ENCODE measurements at regions not wholly inside any gene's neighbourhood (a gene's known extent, or its start where the extent isn't known, plus 50 kb on each side); places are given as distances from the start of the nearest gene placed in this dataset.
A peak's percentile ranks its signal among the peaks of the same experiment; 100 is the strongest.

GRCh38 chr3:99071096-99071495 is 169.6 kb upstream of the DCBLD2 start:
- DNase-seq (ENCODE audit: low read depth): no peak
- no peak for TF ChIP-seq CTCF (IDR thresholded peaks at IDR 0.05; ENCODE audit: insufficient read depth, low read length)
- no peak overlapping the region for H3K4me3 ChIP-seq (ENCODE audit: low read depth, low read length)

- DNase-seq (ENCODE audit: low read depth): no peak
- no peak overlapping the region for H3K4me3 ChIP-seq (ENCODE audit: low read depth, low read length)
- no peak for TF ChIP-seq CTCF (IDR thresholded peaks at IDR 0.05; ENCODE audit: insufficient read depth, low read length)
Observed at GRCh38 chr3:99069973-99070372, 168.5 kb upstream of the DCBLD2 start.

GRCh38 chr3:99066863-99067262 is 165.4 kb upstream of the DCBLD2 start:
- DNase-seq (ENCODE audit: low read depth): no peak
- H3K4me3 ChIP-seq (ENCODE audit: low read depth, low read length): no peak overlapping the region
- TF ChIP-seq CTCF (IDR thresholded peaks at IDR 0.05; ENCODE audit: insufficient read depth, low read length): no peak

- no peak for TF ChIP-seq CTCF (IDR thresholded peaks at IDR 0.05; ENCODE audit: insufficient read depth, low read length)
- H3K4me3 ChIP-seq (ENCODE audit: low read depth, low read length): no peak overlapping the region
- no peak for DNase-seq (ENCODE audit: low read depth)
Observed at GRCh38 chr3:99049164-99049563, 147.7 kb upstream of the DCBLD2 start.

- no peak for DNase-seq (ENCODE audit: low read depth)
- no peak for TF ChIP-seq CTCF (IDR thresholded peaks at IDR 0.05; ENCODE audit: insufficient read depth, low read length)
- no peak overlapping the region for H3K4me3 ChIP-seq (ENCODE audit: low read depth, low read length)
Observed at GRCh38 chr3:99041747-99042146, 140.3 kb upstream of the DCBLD2 start.

GRCh38 chr3:99031778-99032177 is 130.3 kb upstream of the DCBLD2 start:
- no peak overlapping the region for H3K4me3 ChIP-seq (ENCODE audit: low read depth, low read length)
- TF ChIP-seq CTCF (IDR thresholded peaks at IDR 0.05; ENCODE audit: insufficient read depth, low read length): no peak

GRCh38 chr3:99023590-99024192 is 122.2 kb upstream of the DCBLD2 start:
- H3K4me3 ChIP-seq (ENCODE audit: low read depth, low read length): no peak overlapping the region
- peak; percentile 65 for DNase-seq (ENCODE audit: low read depth)
- TF ChIP-seq CTCF (IDR thresholded peaks at IDR 0.05; ENCODE audit: insufficient read depth, low read length): peak; percentile 67

More at GRCh38 chr3:99031778-99032177, 130.3 kb upstream of the DCBLD2 start:
- DNase-seq (ENCODE audit: low read depth): no peak

Measured in fibroblast of the aortic adventitia (primary cell).